CD4-positive, alpha-beta T cell (primary cell): ENCODE measurements at regions not wholly inside any gene's neighbourhood (a gene's known extent, or its start where the extent isn't known, plus 50 kb on each side); places are given as distances from the start of the nearest gene placed in this dataset.

Source experiments
- ATAC-seq: fragments of 200-7000 bp; cut with Tn5 transposase; one replicate; pipeline ENCODE4 v1.10.0; 2022; ENCODE audit warnings: mild to moderate bottlenecking; ENCODE audit not compliant: poor library complexity
- CTCF ChIA-PET: fragments of 350-600 bp; sonication (Branson Sonifier 250); formaldehyde crosslinking; loops from one replicate; lab custom pipeline; 2021; ENCODE audit warnings: antibody characterized with exemption, inconsistent platforms; lab: Charles Lee
- POLR2A ChIA-PET: fragments of 350-600 bp; sonication (Branson Sonifier 250); formaldehyde crosslinking; loops from one replicate; lab custom pipeline; 2021; ENCODE audit warnings: antibody characterized with exemption, inconsistent platforms; lab: Charles Lee
- DNase-seq, 14 experiments: peaks; one replicate each; pipeline ENCODE4 v3.0.0-alpha.2; 2013 to 2020; ENCODE audit warnings: mixed read lengths in 2 of 14
- H3K27ac ChIP-seq, 2 donors: one replicate each; pipeline versions ENCODE4 v1.5.1 to v1.7.0; 2013; ENCODE audit warnings: low read length in 2 of 2, low read depth in 1 of 2, mild to moderate bottlenecking in 1 of 2
- H3K27me3 ChIP-seq, 2 experiments: 1 replicate in 1 of 2; 2 replicates in 1 of 2; pipeline versions ENCODE4 v1.6.1 to v1.7.0; 2013; ENCODE audit warnings: low read length in 2 of 2, control low read depth in 1 of 2, mild to moderate bottlenecking in 1 of 2, moderate library complexity in 1 of 2; ENCODE audit not compliant: insufficient read depth in 2 of 2, control insufficient read depth in 1 of 2
- H3K36me3 ChIP-seq: one replicate; pipeline ENCODE4 v1.6.1; 2013; ENCODE audit warnings: low read length, control low read depth; ENCODE audit not compliant: insufficient read depth
- H3K4me1 ChIP-seq: one replicate; pipeline ENCODE4 v1.6.1; 2013; ENCODE audit warnings: low read length, control low read depth; ENCODE audit not compliant: insufficient read depth
- H3K4me3 ChIP-seq: one replicate; pipeline ENCODE4 v1.5.1; 2013; ENCODE audit warnings: mild to moderate bottlenecking, low read length, moderate library complexity
- H3K9me3 ChIP-seq, 2 experiments: 1 replicate in 1 of 2; 2 replicates in 1 of 2; pipeline versions ENCODE4 v1.6.1 to v1.7.0; 2013; ENCODE audit warnings: low read length in 2 of 2, mild to moderate bottlenecking in 2 of 2, control low read depth in 1 of 2, moderate library complexity in 1 of 2; ENCODE audit not compliant: control insufficient read depth in 1 of 2, insufficient read depth in 1 of 2
- H3K27ac Mint-ChIP-seq: one replicate; pipeline ENCODE4 v1.8.0; 2020; ENCODE audit warnings: mixed read lengths
- H3K27me3 Mint-ChIP-seq: one replicate; pipeline ENCODE4 v1.8.0; 2021; ENCODE audit warnings: mixed read lengths
- H3K36me3 Mint-ChIP-seq: one replicate; pipeline ENCODE4 v1.8.0; 2021; ENCODE audit warnings: low read depth, mixed read lengths
- H3K4me1 Mint-ChIP-seq: one replicate; pipeline ENCODE4 v1.8.0; 2021; ENCODE audit warnings: low read depth, mixed read lengths
- H3K4me3 Mint-ChIP-seq: one replicate; pipeline ENCODE4 v1.8.0; 2020; ENCODE audit warnings: mild to moderate bottlenecking, mixed read lengths
- H3K9me3 Mint-ChIP-seq: one replicate; pipeline ENCODE4 v1.8.0; 2020; ENCODE audit warnings: mixed read lengths
- CTCF ChIP-seq: fragments of 200-600 bp; IDR thresholded peaks from one replicate; pipeline ENCODE4 v1.8.0; 2022; ENCODE audit warnings: antibody characterized with exemption, mild to moderate bottlenecking
- intact Hi-C, 2 experiments: fragments of 100-400 bp; cut with DNase I in 1 of 2; cut with micrococcal nuclease in 1 of 2; formaldehyde crosslinking; loops; one replicate each; pipeline versions ENCODE4 v1.15.1 to v1.9.0; 2023 to 2025; cut with DNase I, micrococcal nuclease

DNA sequence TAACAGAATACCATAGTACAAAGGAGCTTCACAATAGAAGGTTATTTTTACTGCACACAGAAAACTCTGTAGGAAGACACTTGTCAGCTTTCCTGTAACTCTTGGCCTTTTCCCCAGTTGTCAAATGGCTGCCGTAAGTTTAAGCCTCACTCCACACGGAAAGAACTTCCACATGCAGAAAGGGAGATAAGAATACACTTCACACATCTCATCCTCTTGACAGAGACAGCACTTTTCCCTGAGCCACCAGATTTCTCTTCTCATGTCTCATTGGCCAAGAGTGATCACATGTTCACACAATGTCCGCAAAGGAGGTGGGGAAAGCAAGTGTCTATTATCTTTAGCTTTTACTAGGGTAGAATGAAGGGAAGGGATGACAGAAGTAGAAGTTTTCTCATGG, 540.7 kb downstream of the HAO1 start:
- no peak overlapping the region for H3K27ac Mint-ChIP-seq
- ChIA-PET CTCF (no interaction called here), POLR2A (no interaction called here)
- H3K9me3 Mint-ChIP-seq = peaks cover 9% of the 10 kb centered on the region
- Histone ChIP-seq H3K4me3 (no peak overlapping the region), H3K4me1 (no peaks in the 10 kb centered on the region), H3K27me3 (no peaks in the 10 kb centered on the region), H3K36me3 (no peaks in the 10 kb centered on the region), H3K27ac (no peak overlapping the region), H3K9me3 (no peaks in the 10 kb centered on the region)
- H3K27me3 Mint-ChIP-seq = no peaks in the 10 kb centered on the region
- DNase-seq = no peak
- intact Hi-C loops = no loop called here
- no peaks in the 10 kb centered on the region for H3K36me3 Mint-ChIP-seq
- no peak for TF ChIP-seq CTCF
- H3K4me1 Mint-ChIP-seq = no peaks in the 10 kb centered on the region
- H3K4me3 Mint-ChIP-seq = no peak overlapping the region
- no peak for ATAC-seq

DNA sequence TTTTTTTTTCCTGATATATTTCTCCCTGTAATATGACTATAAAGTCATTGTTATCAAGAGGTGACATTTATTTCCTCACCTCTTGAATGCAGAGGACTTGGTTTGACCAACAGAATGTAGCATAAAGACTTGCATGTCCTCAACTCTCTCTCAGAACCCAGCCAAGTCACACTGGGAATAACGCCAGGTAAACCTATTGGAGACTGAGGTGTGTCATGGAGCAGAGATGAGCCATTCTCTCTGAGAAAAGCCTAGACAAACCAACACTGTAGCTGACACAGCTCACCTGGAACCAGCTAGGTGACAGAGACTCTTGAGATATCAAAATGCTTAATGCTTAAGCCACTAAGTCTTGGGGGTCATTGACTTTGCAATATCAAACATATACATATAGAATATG, 533.6 kb downstream of the HAO1 start:
- ATAC-seq (no peak), DNase-seq (no peak)
- intact Hi-C loops = no loop called here
- H3K27ac Mint-ChIP-seq = no peak overlapping the region
- no peaks in the 10 kb centered on the region for H3K4me1 Mint-ChIP-seq
- no peaks in the 10 kb centered on the region for H3K36me3 ChIP-seq
- H3K9me3 ChIP-seq = peaks cover 0 to 4% of the 10 kb centered on the region in 2 experiments
- no peaks in the 10 kb centered on the region for H3K36me3 Mint-ChIP-seq
- no peak overlapping the region for H3K4me3 ChIP-seq
- no peak for TF ChIP-seq CTCF
- no peaks in the 10 kb centered on the region for H3K27me3 Mint-ChIP-seq
- no peaks in the 10 kb centered on the region for H3K27me3 ChIP-seq
- no peak overlapping the region for H3K27ac ChIP-seq
- ChIA-PET CTCF (no interaction called here), POLR2A (no interaction called here)
- no peak overlapping the region for H3K4me3 Mint-ChIP-seq
- no peaks in the 10 kb centered on the region for H3K4me1 ChIP-seq
- peaks cover 9% of the 10 kb centered on the region for H3K9me3 Mint-ChIP-seq

DNA sequence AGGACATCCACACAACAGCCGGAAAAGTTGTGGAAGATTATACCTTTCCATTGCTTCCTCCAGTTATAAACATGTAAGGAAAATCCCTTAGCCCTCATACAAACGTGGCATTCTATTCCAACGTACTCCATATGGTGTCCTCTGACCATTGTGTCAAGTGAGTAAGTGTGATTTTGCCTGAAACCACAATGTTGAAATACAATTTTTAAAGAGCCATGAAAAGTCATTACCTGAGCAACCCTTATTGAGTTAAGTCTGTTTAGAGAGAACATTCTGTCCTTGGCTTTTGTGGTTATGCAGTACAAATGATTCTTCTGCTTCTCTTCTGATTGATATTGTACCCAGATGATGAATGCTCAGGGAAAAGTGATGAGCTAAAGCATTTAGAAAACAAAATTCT, 530.1 kb downstream of the HAO1 start:
- no peaks in the 10 kb centered on the region for H3K4me1 ChIP-seq
- CTCF ChIA-PET = no interaction called here
- POLR2A ChIA-PET = no interaction called here

More for the DNA sequence above, 530.1 kb downstream of the HAO1 start:
- Mint-ChIP-seq H3K4me1 (no peaks in the 10 kb centered on the region), H3K9me3 (peaks cover 4% of the 10 kb centered on the region), H3K27me3 (no peaks in the 10 kb centered on the region), H3K36me3 (no peaks in the 10 kb centered on the region), H3K4me3 (no peak overlapping the region), H3K27ac (no peak overlapping the region)
- Histone ChIP-seq H3K27ac (no peak overlapping the region), H3K27me3 (no peaks in the 10 kb centered on the region), H3K9me3 (peaks cover 0 to 4% of the 10 kb centered on the region in 2 experiments), H3K36me3 (no peaks in the 10 kb centered on the region), H3K4me3 (no peak overlapping the region)
- no peak for ATAC-seq
- DNase-seq = no peak
- intact Hi-C loops = no loop called here
- TF ChIP-seq CTCF = no peak
